GM12878 (cell line): ENCODE measurements at regions not wholly inside any gene's neighbourhood (a gene's known extent, or its start where the extent isn't known, plus 50 kb on each side); places are given as distances from the start of the nearest gene placed in this dataset.

Experiments
- ATAC-seq: fragments of 200-7000 bp; cut with Tn5 transposase; 3 replicates; pipeline ENCODE4 v1.9.1; 2020; ENCODE audit warnings: mild to moderate bottlenecking, moderate library complexity
- BruUV-seq: library from RNA; stranded (reverse); fragments of 400-500 nt; replicated peaks from 2 replicates; lab custom pipeline; 2021; lab: Mats Ljungman, UMichigan
- CTCF ChIA-PET: fragments of 300-600 bp; sonication (Branson Sonifier 250); formaldehyde crosslinking; extraction: SDS; loops from one replicate; lab custom pipeline; 2021; ENCODE audit warnings: inconsistent platforms; lab: Yijun Ruan, JAX
- POLR2A ChIA-PET: fragments of 350-600 bp; formaldehyde crosslinking; extraction: SDS; loops from one replicate; lab custom pipeline; 2021; ENCODE audit warnings: inconsistent platforms; lab: Charles Lee
- RAD21 ChIA-PET: fragments of 300-600 bp; sonication (Branson Sonifier 250); formaldehyde crosslinking; loops from one replicate; lab custom pipeline; 2023; ENCODE audit warnings: antibody characterized with exemption; ENCODE audit not compliant: unreplicated experiment; lab: Charles Lee
- SMC1A ChIA-PET: fragments of 300-600 bp; sonication (Branson Sonifier 250); formaldehyde crosslinking; loops from one replicate; lab custom pipeline; 2023; ENCODE audit not compliant: unreplicated experiment, uncharacterized antibody; lab: Charles Lee
- DNase-seq: peaks from one replicate; pipeline ENCODE4 v3.0.0-alpha.2; 2011; ENCODE audit warnings: low read depth, low spot score
- FAIRE-seq: peaks from 3 replicates; lab custom pipeline; 2011; peaks lifted over from hg19 to GRCh38; lab: Jason Lieb, UNC
- H2AFZ ChIP-seq: 2 replicates; pipeline ENCODE4 v1.6.0; 2011; ENCODE audit warnings: low read depth, low read length, control low read depth; ENCODE audit not compliant: control insufficient read depth
- H3K27ac ChIP-seq: 2 replicates; pipeline ENCODE4 v1.5.1; 2011; ENCODE audit warnings: control low read depth; ENCODE audit not compliant: control insufficient read depth, insufficient read depth
- H3K27me3 ChIP-seq, 2 experiments: replicated peaks in 1 of 2; 2 replicates each; pipeline versions ENCODE4 v1.6.0 to v1.6.1; 2011; ENCODE audit warnings: low read length in 1 of 2; ENCODE audit not compliant: control insufficient read depth in 2 of 2, insufficient read depth in 2 of 2
- H3K36me3 ChIP-seq, 2 experiments: 2 replicates each; pipeline ENCODE4 v1.5.1; 2011; ENCODE audit warnings: low read length in 1 of 2; ENCODE audit not compliant: control insufficient read depth in 2 of 2, insufficient read depth in 2 of 2
- H3K4me1 ChIP-seq: 2 replicates; pipeline ENCODE4 v1.6.1; 2011; ENCODE audit warnings: mild to moderate bottlenecking, low read length, moderate library complexity, mixed read lengths; ENCODE audit not compliant: control insufficient read depth, insufficient read depth
- H3K4me2 ChIP-seq: 2 replicates; pipeline ENCODE4 v1.6.0; 2011; ENCODE audit warnings: control low read depth; ENCODE audit not compliant: control insufficient read depth, insufficient read depth
- H3K4me3 ChIP-seq: fragments of 200-600 bp; sonication (generic); 2 replicates; pipeline ENCODE4 v1.5.1; 2016
- H3K79me2 ChIP-seq: 2 replicates; pipeline ENCODE4 v1.6.0; 2011; ENCODE audit warnings: low read length; ENCODE audit not compliant: control insufficient read depth, insufficient read depth
- H3K9ac ChIP-seq: 2 replicates; pipeline ENCODE4 v1.8.0; 2011; ENCODE audit warnings: low read length, control low read depth, mixed read lengths; ENCODE audit not compliant: control insufficient read depth, insufficient read depth
- H3K9me3 ChIP-seq: replicated peaks from 3 replicates; pipeline ENCODE4 v1.5.1; 2011; ENCODE audit warnings: mild to moderate bottlenecking, low read length; ENCODE audit not compliant: control insufficient read depth, insufficient read depth
- H4K20me1 ChIP-seq: 2 replicates; pipeline ENCODE4 v1.6.0; 2011; ENCODE audit not compliant: control insufficient read depth, insufficient read depth
- BHLHE40 ChIP-seq, 2 experiments: fragments of 450-650 bp in 1 of 2; IDR thresholded peaks; 2 replicates each; pipeline ENCODE4 v1.6.1; 2011 to 2017; ENCODE audit warnings: low read depth in 2 of 2, borderline replicate concordance in 1 of 2, improper control_type of control experiment in 1 of 2, low read length in 1 of 2, mild to moderate bottlenecking in 1 of 2
- DPF2 ChIP-seq: fragments of 450-650 bp; IDR thresholded peaks from 2 replicates; pipeline ENCODE4 v1.6.1; 2017; ENCODE audit warnings: mild to moderate bottlenecking
- EP300 ChIP-seq, 2 experiments: fragments of 150-350 bp in 1 of 2; IDR thresholded peaks; 2 replicates each; pipeline ENCODE4 v1.6.1; 2011 to 2012; ENCODE audit warnings: low read depth in 2 of 2, low read length in 2 of 2, borderline replicate concordance in 1 of 2, improper control_type of control experiment in 1 of 2, inconsistent platforms in 1 of 2; ENCODE audit not compliant: control insufficient read depth in 1 of 2
- HDGF ChIP-seq: fragments of 450-650 bp; IDR thresholded peaks from 2 replicates; pipeline ENCODE4 v1.6.1; 2016; ENCODE audit warnings: antibody characterized with exemption
- IKZF1 ChIP-seq: fragments of 450-650 bp; conservative IDR thresholded peaks from 2 replicates; pipeline ENCODE4 v1.6.1; 2017; ENCODE audit warnings: antibody characterized with exemption, mild to moderate bottlenecking
- IKZF2 ChIP-seq, 2 experiments: fragments of 450-650 bp; IDR thresholded peaks; 2 replicates each; pipeline ENCODE4 v1.6.1; 2017; ENCODE audit warnings: mild to moderate bottlenecking in 2 of 2, moderate library complexity in 2 of 2
- IRF4 ChIP-seq: IDR thresholded peaks from 2 replicates; pipeline ENCODE4 v1.6.1; 2011; ENCODE audit warnings: low read depth, low read length
- MTA2 ChIP-seq: fragments of 450-650 bp; IDR thresholded peaks from 2 replicates; pipeline ENCODE4 v1.6.1; 2016; ENCODE audit warnings: low read depth, mild to moderate bottlenecking, moderate library complexity
- RELA ChIP-seq: fragments of 450-650 bp; IDR thresholded peaks from 2 replicates; pipeline ENCODE4 v1.8.0; 2014; ENCODE audit warnings: borderline replicate concordance; ENCODE audit not compliant: partially characterized antibody
- RFX5 ChIP-seq: IDR thresholded peaks from 2 replicates; pipeline ENCODE4 v1.6.1; 2011; ENCODE audit warnings: low read depth, low read length, improper control_type of control experiment
- RUNX3 ChIP-seq: IDR thresholded peaks from 2 replicates; pipeline ENCODE4 v1.6.1; 2012; ENCODE audit warnings: low read length, inconsistent platforms
- SPI1 ChIP-seq: IDR thresholded peaks from 2 replicates; pipeline ENCODE4 v1.6.1; 2011; ENCODE audit warnings: low read depth, mild to moderate bottlenecking, low read length, moderate library complexity, borderline replicate concordance; ENCODE audit not compliant: insufficient read depth
- ZZZ3 ChIP-seq: IDR thresholded peaks from 2 replicates; pipeline ENCODE4 v1.6.1; 2011; ENCODE audit warnings: low read depth; ENCODE audit not compliant: control insufficient read depth, insufficient read length
- WGBS: methylation state at CpG from one replicate; pipeline ENCODE4 v1.1.6; 2016; ENCODE audit warnings: low lambda C conversion rate; ENCODE audit not compliant: insufficient replicate concordance, insufficient coverage; ENCODE audit errors: missing lambda C conversion rate; 5-methylcytosine and 5-hydroxymethylcytosine counted together
- in situ Hi-C: fragments of 300-500 bp; cut with MboI; formaldehyde crosslinking; loops from 9 replicates; pipeline ENCODE4 v1.14.3; 2018; ENCODE audit warnings: mixed read lengths
- intact Hi-C: fragments of 100-400 bp; cut with micrococcal nuclease; formaldehyde crosslinking; loops from one replicate; pipeline ENCODE4 v1.14.2; 2022; ENCODE audit not compliant: unreplicated experiment
- TF ChIP-seq, protein P1 (sequence below): fragments of 450-650 bp; IDR thresholded peaks from 2 replicates; pipeline ENCODE4 v1.6.1; 2016; ENCODE audit warnings: mild to moderate bottlenecking, moderate library complexity, borderline replicate concordance
- TF ChIP-seq, protein P2 (sequence below): fragments of 450-650 bp; IDR thresholded peaks from 2 replicates; pipeline ENCODE4 v1.6.1; 2017; ENCODE audit warnings: low read depth, mild to moderate bottlenecking, moderate library complexity
- TF ChIP-seq, protein P3 (sequence below): IDR thresholded peaks from 2 replicates; pipeline ENCODE4 v1.6.1; 2011; ENCODE audit warnings: mild to moderate bottlenecking, low read depth, low read length, moderate library complexity; ENCODE audit not compliant: insufficient replicate concordance
- TF ChIP-seq, protein P4 (sequence below): fragments of 450-650 bp; IDR thresholded peaks from 2 replicates; pipeline ENCODE4 v1.6.1; 2017; ENCODE audit warnings: borderline replicate concordance

DNA sequence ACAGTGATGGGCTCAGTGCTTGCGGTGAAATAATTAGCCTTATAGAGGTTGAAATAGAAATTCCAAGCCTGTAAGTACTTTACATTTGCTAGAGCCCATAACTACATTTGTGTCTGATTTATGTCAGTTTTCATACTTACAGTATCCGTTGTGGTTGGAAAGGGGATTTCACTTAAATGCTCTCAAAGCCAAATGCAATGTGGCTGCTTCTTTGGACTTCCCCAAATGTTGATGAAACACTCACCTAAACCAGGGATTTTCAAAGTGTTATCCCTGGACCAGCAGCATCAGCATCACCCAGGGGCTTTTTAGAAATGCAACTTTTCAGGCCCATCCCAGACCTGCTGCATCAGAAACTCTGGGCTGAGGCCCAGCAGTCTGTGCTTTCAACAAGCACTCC, 378.7 kb downstream of the MCTP2 start:
- ATAC-seq, result peak; percentile 93
- BruUV-seq, result no TSS peak
- TF ChIP-seq RFX5, result no peak
- no peak for TF ChIP-seq HDGF
- TF ChIP-seq, protein P1, sequence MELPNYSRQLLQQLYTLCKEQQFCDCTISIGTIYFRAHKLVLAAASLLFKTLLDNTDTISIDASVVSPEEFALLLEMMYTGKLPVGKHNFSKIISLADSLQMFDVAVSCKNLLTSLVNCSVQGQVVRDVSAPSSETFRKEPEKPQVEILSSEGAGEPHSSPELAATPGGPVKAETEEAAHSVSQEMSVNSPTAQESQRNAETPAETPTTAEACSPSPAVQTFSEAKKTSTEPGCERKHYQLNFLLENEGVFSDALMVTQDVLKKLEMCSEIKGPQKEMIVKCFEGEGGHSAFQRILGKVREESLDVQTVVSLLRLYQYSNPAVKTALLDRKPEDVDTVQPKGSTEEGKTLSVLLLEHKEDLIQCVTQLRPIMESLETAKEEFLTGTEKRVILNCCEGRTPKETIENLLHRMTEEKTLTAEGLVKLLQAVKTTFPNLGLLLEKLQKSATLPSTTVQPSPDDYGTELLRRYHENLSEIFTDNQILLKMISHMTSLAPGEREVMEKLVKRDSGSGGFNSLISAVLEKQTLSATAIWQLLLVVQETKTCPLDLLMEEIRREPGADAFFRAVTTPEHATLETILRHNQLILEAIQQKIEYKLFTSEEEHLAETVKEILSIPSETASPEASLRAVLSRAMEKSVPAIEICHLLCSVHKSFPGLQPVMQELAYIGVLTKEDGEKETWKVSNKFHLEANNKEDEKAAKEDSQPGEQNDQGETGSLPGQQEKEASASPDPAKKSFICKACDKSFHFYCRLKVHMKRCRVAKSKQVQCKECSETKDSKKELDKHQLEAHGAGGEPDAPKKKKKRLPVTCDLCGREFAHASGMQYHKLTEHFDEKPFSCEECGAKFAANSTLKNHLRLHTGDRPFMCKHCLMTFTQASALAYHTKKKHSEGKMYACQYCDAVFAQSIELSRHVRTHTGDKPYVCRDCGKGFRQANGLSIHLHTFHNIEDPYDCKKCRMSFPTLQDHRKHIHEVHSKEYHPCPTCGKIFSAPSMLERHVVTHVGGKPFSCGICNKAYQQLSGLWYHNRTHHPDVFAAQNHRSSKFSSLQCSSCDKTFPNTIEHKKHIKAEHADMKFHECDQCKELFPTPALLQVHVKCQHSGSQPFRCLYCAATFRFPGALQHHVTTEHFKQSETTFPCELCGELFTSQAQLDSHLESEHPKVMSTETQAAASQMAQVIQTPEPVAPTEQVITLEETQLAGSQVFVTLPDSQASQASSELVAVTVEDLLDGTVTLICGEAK, result no peak
- TF ChIP-seq, protein P2, sequence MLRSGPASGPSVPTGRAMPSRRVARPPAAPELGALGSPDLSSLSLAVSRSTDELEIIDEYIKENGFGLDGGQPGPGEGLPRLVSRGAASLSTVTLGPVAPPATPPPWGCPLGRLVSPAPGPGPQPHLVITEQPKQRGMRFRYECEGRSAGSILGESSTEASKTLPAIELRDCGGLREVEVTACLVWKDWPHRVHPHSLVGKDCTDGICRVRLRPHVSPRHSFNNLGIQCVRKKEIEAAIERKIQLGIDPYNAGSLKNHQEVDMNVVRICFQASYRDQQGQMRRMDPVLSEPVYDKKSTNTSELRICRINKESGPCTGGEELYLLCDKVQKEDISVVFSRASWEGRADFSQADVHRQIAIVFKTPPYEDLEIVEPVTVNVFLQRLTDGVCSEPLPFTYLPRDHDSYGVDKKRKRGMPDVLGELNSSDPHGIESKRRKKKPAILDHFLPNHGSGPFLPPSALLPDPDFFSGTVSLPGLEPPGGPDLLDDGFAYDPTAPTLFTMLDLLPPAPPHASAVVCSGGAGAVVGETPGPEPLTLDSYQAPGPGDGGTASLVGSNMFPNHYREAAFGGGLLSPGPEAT, result peak; percentile 31; the same call in 1 of the 2 replicates
- peak; percentile 56 for TF ChIP-seq RELA
- TF ChIP-seq IRF4, result no peak
- TF ChIP-seq, protein P3, sequence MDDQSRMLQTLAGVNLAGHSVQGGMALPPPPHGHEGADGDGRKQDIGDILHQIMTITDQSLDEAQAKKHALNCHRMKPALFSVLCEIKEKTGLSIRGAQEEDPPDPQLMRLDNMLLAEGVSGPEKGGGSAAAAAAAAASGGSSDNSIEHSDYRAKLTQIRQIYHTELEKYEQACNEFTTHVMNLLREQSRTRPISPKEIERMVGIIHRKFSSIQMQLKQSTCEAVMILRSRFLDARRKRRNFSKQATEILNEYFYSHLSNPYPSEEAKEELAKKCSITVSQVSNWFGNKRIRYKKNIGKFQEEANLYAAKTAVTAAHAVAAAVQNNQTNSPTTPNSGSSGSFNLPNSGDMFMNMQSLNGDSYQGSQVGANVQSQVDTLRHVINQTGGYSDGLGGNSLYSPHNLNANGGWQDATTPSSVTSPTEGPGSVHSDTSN, result no peak
- peak; percentile 32; the same call in 1 of the 2 replicates for TF ChIP-seq SPI1
- TF ChIP-seq MTA2, result 0 out of 2 replicates have a peak, but pooled peaks have one; percentile 23
- TF ChIP-seq IKZF1, result 0 out of 2 replicates have a peak, but pooled peaks have one; percentile 18
- TF ChIP-seq ZZZ3, result no peak
- TF ChIP-seq DPF2, result no peak
- no peak for TF ChIP-seq EP300 (IDR thresholded peaks at IDR 0.05; ENCODE audit: borderline replicate concordance in 1 of 2, control insufficient read depth in 1 of 2, low read depth in 2 of 2, low read length in 2 of 2)
- no peak for TF ChIP-seq BHLHE40 (IDR thresholded peaks at IDR 0.05; ENCODE audit: borderline replicate concordance in 1 of 2, low read depth in 2 of 2, low read length in 1 of 2)
- peak; percentile 58 for TF ChIP-seq RUNX3
- TF ChIP-seq IKZF2 (IDR thresholded peaks at IDR 0.05), result peak; percentile 19 to 24; a peak in 1 of 4 replicates
- TF ChIP-seq, protein P4, sequence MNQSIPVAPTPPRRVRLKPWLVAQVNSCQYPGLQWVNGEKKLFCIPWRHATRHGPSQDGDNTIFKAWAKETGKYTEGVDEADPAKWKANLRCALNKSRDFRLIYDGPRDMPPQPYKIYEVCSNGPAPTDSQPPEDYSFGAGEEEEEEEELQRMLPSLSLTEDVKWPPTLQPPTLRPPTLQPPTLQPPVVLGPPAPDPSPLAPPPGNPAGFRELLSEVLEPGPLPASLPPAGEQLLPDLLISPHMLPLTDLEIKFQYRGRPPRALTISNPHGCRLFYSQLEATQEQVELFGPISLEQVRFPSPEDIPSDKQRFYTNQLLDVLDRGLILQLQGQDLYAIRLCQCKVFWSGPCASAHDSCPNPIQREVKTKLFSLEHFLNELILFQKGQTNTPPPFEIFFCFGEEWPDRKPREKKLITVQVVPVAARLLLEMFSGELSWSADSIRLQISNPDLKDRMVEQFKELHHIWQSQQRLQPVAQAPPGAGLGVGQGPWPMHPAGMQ, result no peak

More for the DNA sequence above, 378.7 kb downstream of the MCTP2 start:
- no peaks in the 10 kb centered on the region for H3K4me1 ChIP-seq
- FAIRE-seq (no peak), DNase-seq (peak; percentile 23)
- no peak overlapping the region for H3K27ac ChIP-seq
- H3K79me2 ChIP-seq, result no peaks in the 10 kb centered on the region
- no peak overlapping the region for H3K9ac ChIP-seq
- no peaks in the 10 kb centered on the region for H3K27me3 ChIP-seq
- H3K4me2 ChIP-seq, result no peak overlapping the region
- H3K36me3 ChIP-seq, result no peaks in the 10 kb centered on the region
- in situ Hi-C loops, result no loop called here
- ChIA-PET SMC1A (no interaction called here), CTCF (no interaction called here), RAD21 (no interaction called here), POLR2A (no interaction called here)
- WGBS, result 0% methylated on average over 2 of the region's 2 CpGs
- no peaks in the 10 kb centered on the region for H3K9me3 ChIP-seq
- no peaks in the 10 kb centered on the region for H4K20me1 ChIP-seq
- no peak overlapping the region for H2AFZ ChIP-seq
- intact Hi-C loops, result no loop called here
- no peak overlapping the region for H3K4me3 ChIP-seq
